Memory B cell (primary cell): ENCODE measurements at regions not wholly inside any gene's neighbourhood (a gene's known extent, or its start where the extent isn't known, plus 50 kb on each side); places are given as distances from the start of the nearest gene placed in this dataset.

Experiments used
- ATAC-seq: fragments of 150-1000 bp; cut with Tn5 transposase; 2 replicates; pipeline ENCODE4 v1.10.0; 2021; ENCODE audit warnings: low read depth, mild to moderate bottlenecking, moderate library complexity
- DNase-seq, 2 donors: peaks; one replicate each; pipeline ENCODE4 v3.0.0; 2022; ENCODE audit warnings: low spot score in 2 of 2
- H3K27ac Mint-ChIP-seq: one replicate; pipeline ENCODE4 v1.8.0; 2022; ENCODE audit warnings: mild to moderate bottlenecking, moderate library complexity, mixed read lengths
- H3K27me3 Mint-ChIP-seq: one replicate; pipeline ENCODE4 v1.8.0; 2022; ENCODE audit warnings: mixed read lengths
- H3K36me3 Mint-ChIP-seq: one replicate; pipeline ENCODE4 v1.8.0; 2022; ENCODE audit warnings: mild to moderate bottlenecking, mixed read lengths
- H3K4me1 Mint-ChIP-seq: one replicate; pipeline ENCODE4 v1.8.0; 2022; ENCODE audit warnings: mixed read lengths
- H3K4me3 Mint-ChIP-seq: one replicate; pipeline ENCODE4 v1.8.0; 2022; ENCODE audit warnings: mild to moderate bottlenecking, moderate library complexity, mixed read lengths
- H3K9me3 Mint-ChIP-seq: one replicate; pipeline ENCODE4 v1.8.0; 2022; ENCODE audit warnings: mixed read lengths

DNA sequence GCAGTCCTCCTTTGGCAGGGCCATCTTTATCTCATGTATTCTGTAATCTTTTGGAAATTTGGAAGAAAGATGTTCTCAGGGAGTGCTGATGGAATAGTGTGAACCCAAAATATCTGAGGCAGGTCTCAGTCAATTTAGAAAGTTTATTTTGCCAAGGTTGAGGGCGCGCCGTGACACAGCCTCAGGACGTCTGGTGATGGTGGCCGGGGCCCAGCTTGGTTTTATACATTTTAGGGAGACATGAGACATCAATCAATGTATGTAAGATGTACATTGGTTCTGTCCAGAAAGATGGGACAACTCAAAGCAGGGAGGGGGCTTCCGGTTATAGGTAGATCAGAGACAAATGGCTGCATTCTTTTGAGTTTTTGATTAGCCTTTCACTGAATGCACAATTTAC is 89.8 kb downstream of the ERMARD start:
- DNase-seq (no peak), ATAC-seq (no peak)
- Mint-ChIP-seq H3K27ac (no peak overlapping the region), H3K4me1 (peaks cover 9% of the 10 kb centered on the region), H3K4me3 (no peak overlapping the region), H3K36me3 (no peaks in the 10 kb centered on the region), H3K9me3 (peaks cover 4% of the 10 kb centered on the region), H3K27me3 (peaks cover 7% of the 10 kb centered on the region)

DNA sequence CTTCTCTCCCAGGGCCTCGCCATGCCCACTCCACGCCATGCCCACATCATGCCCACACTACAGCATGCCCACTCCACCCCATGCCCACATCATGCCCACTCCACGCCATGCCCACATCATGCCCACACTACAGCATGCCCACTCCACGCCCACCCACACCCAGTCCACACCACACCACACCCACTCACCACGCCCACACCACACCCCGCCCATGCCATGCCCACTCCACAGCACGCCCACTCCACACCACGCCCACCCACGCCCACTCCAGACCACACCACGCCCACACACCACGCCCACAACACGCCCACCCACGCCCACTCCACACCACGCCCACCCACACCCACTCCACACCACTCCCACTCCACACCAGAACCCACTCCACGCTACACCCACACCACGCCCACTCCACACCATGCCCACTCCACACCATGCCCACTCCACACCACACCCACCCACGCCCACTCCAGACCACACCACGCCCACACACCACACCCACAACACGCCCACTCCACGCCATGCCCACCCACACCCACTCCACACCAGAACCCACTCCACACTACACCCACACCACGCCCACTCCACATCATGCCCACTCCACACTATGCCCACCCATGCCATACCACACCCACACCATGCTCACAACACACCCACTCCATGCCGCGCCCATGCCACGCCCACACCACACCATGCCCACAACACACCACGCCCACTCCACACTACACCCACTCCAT is 88.6 kb downstream of the ERMARD start:
- Mint-ChIP-seq H3K4me3 (no peak overlapping the region), H3K27me3 (peaks cover 6% of the 10 kb centered on the region), H3K36me3 (no peaks in the 10 kb centered on the region), H3K4me1 (peaks cover 7% of the 10 kb centered on the region), H3K27ac (no peak overlapping the region), H3K9me3 (peaks cover 4% of the 10 kb centered on the region)
- DNase-seq (peak in 1 of 2 donors; percentile 2), ATAC-seq (no peak)

DNA sequence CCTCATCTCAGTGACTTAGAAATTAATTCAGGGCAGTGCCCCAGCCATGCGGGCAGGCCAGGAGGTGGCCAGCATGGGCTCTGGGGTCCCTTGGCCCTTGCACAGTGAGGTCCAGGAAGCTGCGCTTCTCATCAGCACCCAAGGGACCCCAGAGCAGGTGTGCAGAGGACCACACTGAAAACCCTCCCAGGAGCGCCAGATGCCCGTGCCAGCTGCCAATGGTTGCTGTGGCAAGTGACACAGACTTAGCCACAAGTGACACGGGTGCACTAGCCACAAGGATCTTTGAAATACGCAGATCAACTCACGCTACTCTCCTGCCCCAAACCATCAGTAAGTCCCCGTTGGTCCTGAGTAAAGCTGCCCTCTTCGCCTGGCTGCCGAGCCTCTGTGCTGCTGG is 88.1 kb downstream of the ERMARD start:
- no peak overlapping the region for H3K27ac Mint-ChIP-seq
- DNase-seq (no peak), ATAC-seq (no peak)
- H3K4me1 Mint-ChIP-seq, result peaks cover 6% of the 10 kb centered on the region
- H3K27me3 Mint-ChIP-seq, result peaks cover 6% of the 10 kb centered on the region
- peaks cover 4% of the 10 kb centered on the region for H3K9me3 Mint-ChIP-seq
- no peaks in the 10 kb centered on the region for H3K36me3 Mint-ChIP-seq
- H3K4me3 Mint-ChIP-seq, result no peak overlapping the region

GRCh38 chr6:169839029-169839481 is 87.6 kb downstream of the ERMARD start:
- Mint-ChIP-seq H3K9me3 (peaks cover 4% of the 10 kb centered on the region), H3K4me1 (peaks cover 3% of the 10 kb centered on the region), H3K4me3 (no peak overlapping the region), H3K36me3 (no peaks in the 10 kb centered on the region), H3K27me3 (peaks cover 4% of the 10 kb centered on the region), H3K27ac (no peak overlapping the region)
- ATAC-seq (no peak), DNase-seq (no peak)

DNA sequence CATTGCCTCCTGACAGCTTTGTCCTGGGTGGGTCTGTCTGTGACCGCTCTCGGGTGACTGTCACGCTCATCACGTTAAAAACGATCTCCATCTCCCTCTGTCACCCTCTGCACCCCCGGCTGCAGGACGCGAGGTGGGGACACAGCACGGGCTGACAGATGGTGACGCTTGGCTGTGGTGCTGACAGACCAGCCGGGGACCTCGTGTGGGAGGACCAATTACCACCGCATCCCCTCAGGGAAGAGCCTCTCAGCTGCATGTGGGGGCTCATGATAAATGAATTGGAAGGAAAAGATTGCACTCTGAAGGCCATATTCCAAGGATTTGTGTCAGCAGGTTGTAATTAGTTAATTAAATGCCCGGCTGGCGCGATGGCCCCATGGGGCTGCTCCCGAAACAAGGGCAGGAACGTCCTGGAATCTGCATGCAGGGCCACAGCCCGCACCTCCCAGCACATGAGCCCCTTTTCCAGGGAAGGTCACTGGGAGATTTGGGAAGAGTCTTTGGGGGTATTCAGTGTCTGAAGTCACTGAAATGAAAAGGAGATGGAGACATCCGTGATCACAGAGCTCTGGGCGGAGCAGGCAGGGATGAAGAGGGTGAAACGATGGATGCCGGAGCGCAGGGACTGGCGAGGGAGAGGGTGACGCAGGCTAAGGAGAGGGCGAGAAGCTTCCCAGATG is 87.1 kb downstream of the ERMARD start:
- no peak overlapping the region for H3K4me3 Mint-ChIP-seq
- ATAC-seq (no peak), DNase-seq (no peak)
- H3K36me3 Mint-ChIP-seq, result no peaks in the 10 kb centered on the region
- no peak overlapping the region for H3K27ac Mint-ChIP-seq
- H3K9me3 Mint-ChIP-seq, result peaks cover 4% of the 10 kb centered on the region
- peaks cover 3% of the 10 kb centered on the region for H3K4me1 Mint-ChIP-seq
- H3K27me3 Mint-ChIP-seq, result peaks cover 4% of the 10 kb centered on the region

GRCh38 chr6:169837529-169838250 is 86.3 kb downstream of the ERMARD start:
- ATAC-seq (no peak), DNase-seq (no peak)
- H3K9me3 Mint-ChIP-seq, result peaks cover 4% of the 10 kb centered on the region
- peaks cover 3% of the 10 kb centered on the region for H3K4me1 Mint-ChIP-seq
- H3K4me3 Mint-ChIP-seq, result no peak overlapping the region
- no peaks in the 10 kb centered on the region for H3K36me3 Mint-ChIP-seq
- peaks cover 6% of the 10 kb centered on the region for H3K27me3 Mint-ChIP-seq
- no peak overlapping the region for H3K27ac Mint-ChIP-seq

GRCh38 chr6:169833258-169833794 is 81.9 kb downstream of the ERMARD start:
- H3K4me3 Mint-ChIP-seq, result no peak overlapping the region
- H3K27ac Mint-ChIP-seq, result no peak overlapping the region
- ATAC-seq, result no peak
- H3K36me3 Mint-ChIP-seq, result no peaks in the 10 kb centered on the region
- H3K4me1 Mint-ChIP-seq, result peaks cover 3% of the 10 kb centered on the region
- DNase-seq, result peak in 1 of 2 donors; percentile 0
- H3K27me3 Mint-ChIP-seq, result peaks cover 18% of the 10 kb centered on the region
- no peaks in the 10 kb centered on the region for H3K9me3 Mint-ChIP-seq

- Mint-ChIP-seq H3K36me3 (no peaks in the 10 kb centered on the region), H3K27me3 (peaks cover 19% of the 10 kb centered on the region), H3K4me1 (peaks cover 3% of the 10 kb centered on the region)
Measured at GRCh38 chr6:169832247-169832948, 81.0 kb downstream of the ERMARD start.

DNA sequence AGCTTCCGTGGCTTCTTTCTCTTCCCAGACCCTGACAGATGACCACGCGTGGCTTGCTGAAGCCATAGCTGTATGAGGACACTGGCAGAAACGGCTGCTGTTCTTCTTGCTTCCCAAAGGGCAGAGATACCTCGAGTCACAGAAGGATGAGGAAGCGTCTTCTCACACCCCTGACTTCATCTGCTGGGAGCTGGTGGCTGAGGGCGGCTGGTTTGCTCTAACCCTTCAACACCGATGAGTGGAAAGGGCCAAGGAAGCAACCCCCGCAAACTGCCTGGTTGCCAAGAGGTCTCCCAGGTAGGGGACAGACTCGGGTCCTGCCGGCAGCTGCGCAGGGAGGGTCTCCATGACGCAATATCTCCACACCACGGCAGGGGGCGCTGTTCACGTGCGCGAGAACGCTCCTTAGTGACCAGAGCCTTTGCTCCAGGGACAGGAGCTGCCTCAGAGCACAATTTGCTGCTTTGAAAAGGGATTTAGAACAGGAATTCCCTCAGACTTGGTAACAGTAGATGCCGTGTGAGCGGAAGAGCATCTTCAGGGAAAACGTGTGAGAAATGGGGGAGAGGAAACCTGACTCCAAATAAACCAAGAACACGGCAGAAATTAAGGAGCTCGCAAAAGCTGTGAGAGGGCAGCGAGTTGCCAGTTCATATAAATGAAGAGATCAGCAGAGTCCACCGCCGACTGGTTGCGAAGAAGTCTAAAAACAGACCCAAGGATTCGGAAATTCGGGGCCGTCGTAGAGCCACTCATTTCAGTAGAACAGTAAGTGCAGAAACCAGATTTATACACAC is 80.2 kb downstream of the ERMARD start:
- DNase-seq, result peak; percentile 45 to 69
- peak overlapping the region; percentile 28 for H3K27ac Mint-ChIP-seq
- peaks cover 3% of the 10 kb centered on the region for H3K4me1 Mint-ChIP-seq
- no peaks in the 10 kb centered on the region for H3K36me3 Mint-ChIP-seq
- no peak overlapping the region for H3K4me3 Mint-ChIP-seq
- peak; percentile 59 for ATAC-seq
- H3K27me3 Mint-ChIP-seq, result peaks cover 26% of the 10 kb centered on the region
- peaks cover 3% of the 10 kb centered on the region for H3K9me3 Mint-ChIP-seq

More at GRCh38 chr6:169832247-169832948, 81.0 kb downstream of the ERMARD start:
- H3K9me3 Mint-ChIP-seq, result no peaks in the 10 kb centered on the region
- H3K4me3 Mint-ChIP-seq, result no peak overlapping the region
- peak in 1 of 2 donors; percentile 2 for DNase-seq
- ATAC-seq, result no peak
- H3K27ac Mint-ChIP-seq, result no peak overlapping the region
